SU-DHL-6 (cell line): ENCODE measurements at regions not wholly inside any gene's neighbourhood (a gene's known extent, or its start where the extent isn't known, plus 50 kb on each side); places are given as distances from the start of the nearest gene placed in this dataset.

Experiments
- CTCF ChIP-seq: fragments of 200-600 bp; sonication (generic); IDR thresholded peaks from one replicate; pipeline ENCODE4 v1.5.1; 2017; ENCODE audit warnings: antibody characterized with exemption, mild to moderate bottlenecking, low read length, moderate library complexity; ENCODE audit not compliant: insufficient read depth, poor library complexity, severe bottlenecking
- EZH2phosphoT487 ChIP-seq: fragments of 200-600 bp; sonication (generic), shearing (Covaris generic); conservative IDR thresholded peaks from 2 replicates; pipeline ENCODE4 v1.6.1; 2018; ENCODE audit warnings: mild to moderate bottlenecking, antibody characterized with exemption, low read length, moderate library complexity, mixed read lengths

GRCh38 chr6:30804333-30804732 lies 60.0 kb upstream of the IER3 start:
- no peak for TF ChIP-seq CTCF
- TF ChIP-seq EZH2phosphoT487 = no peak
